K562 (cell line): ENCODE measurements at regions not wholly inside any gene's neighbourhood (a gene's known extent, or its start where the extent isn't known, plus 50 kb on each side); places are given as distances from the start of the nearest gene placed in this dataset.
A peak's percentile ranks its signal among the peaks of the same experiment; 100 is the strongest.

Experiments
- TF ChIP-seq, protein P1 (sequence below), 2 experiments: fragments of 450-650 bp in 1 of 2; sonication (generic) in 1 of 2; formaldehyde crosslinking in 1 of 2; IDR thresholded peaks in 1 of 2; conservative IDR thresholded peaks in 1 of 2; 2 replicates each; pipeline versions ENCODE4 v1.6.1 to v1.8.1; 2016 to 2023; ENCODE audit warnings: mild to moderate bottlenecking in 2 of 2, moderate library complexity in 2 of 2, inconsistent platforms in 1 of 2, missing genetic modification reagents in 1 of 2
- TF ChIP-seq, protein P2 (sequence below): fragments of 450-650 bp; IDR thresholded peaks from 2 replicates; pipeline ENCODE4 v1.7.0; 2016; ENCODE audit warnings: borderline replicate concordance
- TF ChIP-seq, protein P3 (sequence below): fragments of 200-800 bp; sonication (Bioruptor generic); IDR thresholded peaks from 2 replicates; pipeline ENCODE4 v1.6.1; 2016; ENCODE audit warnings: missing genetic modification characterization, missing compliant biosample characterization

DNA sequence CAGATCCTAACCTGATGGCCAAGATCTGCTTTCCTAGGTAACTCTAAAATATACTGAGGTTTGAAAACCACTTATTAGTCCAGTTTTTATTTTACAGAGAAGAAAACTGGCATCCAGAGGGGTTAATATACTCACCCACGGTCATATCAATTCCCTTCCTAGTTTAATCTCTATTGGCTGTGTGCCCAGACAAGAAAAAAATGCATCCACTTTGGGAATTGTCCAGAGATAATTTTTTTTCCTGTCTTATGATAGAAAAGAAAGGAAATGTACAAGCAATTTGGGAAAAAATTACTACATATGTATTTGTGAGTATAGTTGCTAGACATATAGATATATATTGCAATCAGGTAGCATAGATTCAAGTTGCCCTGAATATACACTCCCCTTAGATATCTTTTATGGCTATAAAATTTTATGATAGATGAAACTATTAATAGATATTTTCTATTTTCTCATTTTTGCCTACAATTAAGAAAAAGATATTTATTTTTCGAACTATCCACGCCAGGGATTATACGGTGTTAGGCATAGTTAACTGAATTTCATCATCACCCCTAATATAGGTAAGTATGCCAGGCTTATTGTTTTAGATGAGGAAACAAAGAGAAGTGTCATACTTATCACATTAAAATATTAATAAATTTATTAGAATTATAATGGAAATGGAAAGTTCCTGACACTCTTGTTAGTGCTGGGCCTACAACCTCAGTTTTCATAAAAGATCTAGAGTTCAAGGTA, 100.5 kb upstream of the SLC38A2 start (continued):
- TF ChIP-seq, protein P1, sequence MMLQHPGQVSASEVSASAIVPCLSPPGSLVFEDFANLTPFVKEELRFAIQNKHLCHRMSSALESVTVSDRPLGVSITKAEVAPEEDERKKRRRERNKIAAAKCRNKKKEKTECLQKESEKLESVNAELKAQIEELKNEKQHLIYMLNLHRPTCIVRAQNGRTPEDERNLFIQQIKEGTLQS (IDR thresholded peaks at IDR 0.05): peak; percentile 55; the same call in 1 of the 2 replicates
- TF ChIP-seq, protein P1 (CRISPR knock-in tag; conservative IDR thresholded peaks at IDR 0.05): no peak
- TF ChIP-seq, protein P2, sequence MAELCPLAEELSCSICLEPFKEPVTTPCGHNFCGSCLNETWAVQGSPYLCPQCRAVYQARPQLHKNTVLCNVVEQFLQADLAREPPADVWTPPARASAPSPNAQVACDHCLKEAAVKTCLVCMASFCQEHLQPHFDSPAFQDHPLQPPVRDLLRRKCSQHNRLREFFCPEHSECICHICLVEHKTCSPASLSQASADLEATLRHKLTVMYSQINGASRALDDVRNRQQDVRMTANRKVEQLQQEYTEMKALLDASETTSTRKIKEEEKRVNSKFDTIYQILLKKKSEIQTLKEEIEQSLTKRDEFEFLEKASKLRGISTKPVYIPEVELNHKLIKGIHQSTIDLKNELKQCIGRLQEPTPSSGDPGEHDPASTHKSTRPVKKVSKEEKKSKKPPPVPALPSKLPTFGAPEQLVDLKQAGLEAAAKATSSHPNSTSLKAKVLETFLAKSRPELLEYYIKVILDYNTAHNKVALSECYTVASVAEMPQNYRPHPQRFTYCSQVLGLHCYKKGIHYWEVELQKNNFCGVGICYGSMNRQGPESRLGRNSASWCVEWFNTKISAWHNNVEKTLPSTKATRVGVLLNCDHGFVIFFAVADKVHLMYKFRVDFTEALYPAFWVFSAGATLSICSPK: no peak
- TF ChIP-seq, protein P3, sequence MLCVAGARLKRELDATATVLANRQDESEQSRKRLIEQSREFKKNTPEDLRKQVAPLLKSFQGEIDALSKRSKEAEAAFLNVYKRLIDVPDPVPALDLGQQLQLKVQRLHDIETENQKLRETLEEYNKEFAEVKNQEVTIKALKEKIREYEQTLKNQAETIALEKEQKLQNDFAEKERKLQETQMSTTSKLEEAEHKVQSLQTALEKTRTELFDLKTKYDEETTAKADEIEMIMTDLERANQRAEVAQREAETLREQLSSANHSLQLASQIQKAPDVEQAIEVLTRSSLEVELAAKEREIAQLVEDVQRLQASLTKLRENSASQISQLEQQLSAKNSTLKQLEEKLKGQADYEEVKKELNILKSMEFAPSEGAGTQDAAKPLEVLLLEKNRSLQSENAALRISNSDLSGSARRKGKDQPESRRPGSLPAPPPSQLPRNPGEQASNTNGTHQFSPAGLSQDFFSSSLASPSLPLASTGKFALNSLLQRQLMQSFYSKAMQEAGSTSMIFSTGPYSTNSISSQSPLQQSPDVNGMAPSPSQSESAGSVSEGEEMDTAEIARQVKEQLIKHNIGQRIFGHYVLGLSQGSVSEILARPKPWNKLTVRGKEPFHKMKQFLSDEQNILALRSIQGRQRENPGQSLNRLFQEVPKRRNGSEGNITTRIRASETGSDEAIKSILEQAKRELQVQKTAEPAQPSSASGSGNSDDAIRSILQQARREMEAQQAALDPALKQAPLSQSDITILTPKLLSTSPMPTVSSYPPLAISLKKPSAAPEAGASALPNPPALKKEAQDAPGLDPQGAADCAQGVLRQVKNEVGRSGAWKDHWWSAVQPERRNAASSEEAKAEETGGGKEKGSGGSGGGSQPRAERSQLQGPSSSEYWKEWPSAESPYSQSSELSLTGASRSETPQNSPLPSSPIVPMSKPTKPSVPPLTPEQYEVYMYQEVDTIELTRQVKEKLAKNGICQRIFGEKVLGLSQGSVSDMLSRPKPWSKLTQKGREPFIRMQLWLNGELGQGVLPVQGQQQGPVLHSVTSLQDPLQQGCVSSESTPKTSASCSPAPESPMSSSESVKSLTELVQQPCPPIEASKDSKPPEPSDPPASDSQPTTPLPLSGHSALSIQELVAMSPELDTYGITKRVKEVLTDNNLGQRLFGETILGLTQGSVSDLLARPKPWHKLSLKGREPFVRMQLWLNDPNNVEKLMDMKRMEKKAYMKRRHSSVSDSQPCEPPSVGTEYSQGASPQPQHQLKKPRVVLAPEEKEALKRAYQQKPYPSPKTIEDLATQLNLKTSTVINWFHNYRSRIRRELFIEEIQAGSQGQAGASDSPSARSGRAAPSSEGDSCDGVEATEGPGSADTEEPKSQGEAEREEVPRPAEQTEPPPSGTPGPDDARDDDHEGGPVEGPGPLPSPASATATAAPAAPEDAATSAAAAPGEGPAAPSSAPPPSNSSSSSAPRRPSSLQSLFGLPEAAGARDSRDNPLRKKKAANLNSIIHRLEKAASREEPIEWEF: no peak
